ENCODE measurements at regions not wholly inside any gene's neighbourhood (a gene's known extent, or its start where the extent isn't known, plus 50 kb on each side); places are given as distances from the start of the nearest gene placed in this dataset.

- H3K27ac ChIP-seq (ENCODE audit: insufficient read length, low read depth, low read length): no peak overlapping the region
- WGBS (ENCODE audit: extremely low coverage, insufficient read length, low lambda C conversion rate): no CpG with 5 or more reads among the region's 6 CpGs
- no peak overlapping the region for H2AFZ ChIP-seq (ENCODE audit: low read length)
Observed at GRCh38 chr5:105587963-105588662, 2025.5 kb upstream of the NUDT12 start.

More at GRCh38 chr5:105587963-105588662, 2025.5 kb upstream of the NUDT12 start:
- no peaks in the 10 kb centered on the region for H3K4me1 ChIP-seq (ENCODE audit: insufficient read depth, low read length)
- no peak overlapping the region for H3K18ac ChIP-seq (ENCODE audit: insufficient read length, low read depth, low read length)
- no peaks in the 10 kb centered on the region for H3K9me3 ChIP-seq (ENCODE audit: control insufficient read depth, low read depth, low read length)
- H3T11ph ChIP-seq (ENCODE audit: low read length): no peak overlapping the region
- Mint-ChIP-seq H3K27ac (peak overlapping the region in 2 of 3 experiments; percentile 38 to 42; a peak in 2 of 7 replicates), H3K36me3 (ENCODE audit: insufficient read depth in 1 of 3, low read depth in 3 of 3) (no peaks in the 10 kb centered on the region), H3K9me3 (peaks cover 0 to 3% of the 10 kb centered on the region in 2 experiments; a peak in 1 of 5 replicates), H3K27me3 (ENCODE audit: low read depth) (no peaks in the 10 kb centered on the region), H3K4me1 (no peaks in the 10 kb centered on the region), H3K4me3 (no peak overlapping the region)
- H3K56ac ChIP-seq (ENCODE audit: insufficient read length, low read depth, low read length): no peak overlapping the region
- H2BK20ac ChIP-seq (ENCODE audit: low read depth, low read length, poor library complexity, severe bottlenecking): no peak overlapping the region
- H3K4ac ChIP-seq (ENCODE audit: low read depth, low read length): no peak overlapping the region
- no peak for DNase-seq
- no peaks in the 10 kb centered on the region for H4K20me1 ChIP-seq (ENCODE audit: control insufficient read depth, insufficient read depth, insufficient read length)
- H2BK12ac ChIP-seq (ENCODE audit: insufficient read length, low read depth, low read length): no peak overlapping the region
- H3K23ac ChIP-seq (ENCODE audit: insufficient read length, low read depth, low read length): no peak overlapping the region
- no peak overlapping the region for H2BK15ac ChIP-seq (ENCODE audit: low read depth, low read length)
- H4K5ac ChIP-seq (ENCODE audit: insufficient read length, low read depth, low read length): no peak overlapping the region
- TF ChIP-seq CTCF (conservative IDR thresholded peaks at IDR 0.05): no peak
- no peak overlapping the region for H2AK5ac ChIP-seq (ENCODE audit: insufficient read length, low read length)
- H4K91ac ChIP-seq (ENCODE audit: insufficient read length, low read depth, low read length): no peak overlapping the region
- H2BK5ac ChIP-seq (ENCODE audit: insufficient read length, low read length): no peak overlapping the region
- no peaks in the 10 kb centered on the region for H3K23me2 ChIP-seq (ENCODE audit: insufficient read length, low read depth, low read length, poor library complexity, severe bottlenecking)
- no peak overlapping the region for H2BK120ac ChIP-seq (ENCODE audit: low read depth, low read length, poor library complexity, severe bottlenecking)
- no peak overlapping the region for H3K9ac ChIP-seq (ENCODE audit: extremely low read depth, insufficient read length, low read length)
- no peak overlapping the region for H3K4me2 ChIP-seq (ENCODE audit: insufficient read depth, insufficient read length, low read length)
- no peaks in the 10 kb centered on the region for H3K79me1 ChIP-seq (ENCODE audit: insufficient read depth, low read depth, low read length, poor library complexity, severe bottlenecking)
- no peak overlapping the region for H3K14ac ChIP-seq (ENCODE audit: insufficient read depth, low read length)
- H3K27me3 ChIP-seq (ENCODE audit: insufficient read depth, low read length): no peaks in the 10 kb centered on the region
- no peak overlapping the region for H4K8ac ChIP-seq (replicated peaks; ENCODE audit: insufficient read length, low read depth, low read length)
- H3K79me2 ChIP-seq (ENCODE audit: insufficient read depth, low read length): no peaks in the 10 kb centered on the region
